HepG2 (cell line): ENCODE measurements at regions not wholly inside any gene's neighbourhood (a gene's known extent, or its start where the extent isn't known, plus 50 kb on each side); places are given as distances from the start of the nearest gene placed in this dataset.

Experiments
- ATAC-seq: fragments of 200-7000 bp; cut with Tn5 transposase; 3 replicates; pipeline ENCODE4 v1.9.1; 2020; ENCODE audit warnings: mild to moderate bottlenecking, moderate library complexity
- BruUV-seq: library from RNA; stranded (reverse); fragments of 400-500 nt; replicated peaks from 2 replicates; lab custom pipeline; 2021; lab: Mats Ljungman, UMichigan
- CTCF ChIA-PET: fragments of 300-600 bp; formaldehyde crosslinking; extraction: SDS; loops from one replicate; lab custom pipeline; 2021; ENCODE audit warnings: low total read pairs, inconsistent platforms, low intra/inter-chr PET ratio; lab: Yijun Ruan, JAX
- POLR2A ChIA-PET: fragments of 350-600 bp; sonication (Branson Sonifier 250); formaldehyde crosslinking; loops from one replicate; lab custom pipeline; 2020; ENCODE audit warnings: antibody characterized with exemption, inconsistent platforms; lab: Yijun Ruan, JAX
- DNase-seq: peaks from one replicate; pipeline ENCODE4 v3.0.0-alpha.2; 2015; ENCODE audit warnings: low spot score
- FAIRE-seq: peaks from 3 replicates; lab custom pipeline; 2011; peaks lifted over from hg19 to GRCh38; lab: Jason Lieb, UNC
- H2AFZ ChIP-seq: one replicate; pipeline ENCODE4 v1.6.1; 2011; ENCODE audit warnings: low read length, inconsistent platforms
- H3K27ac ChIP-seq: fragments of 300-600 bp; 3 replicates; pipeline ENCODE4 v1.8.0; 2011; ENCODE audit warnings: mixed run types, mild to moderate bottlenecking, mixed read lengths, low read length, inconsistent platforms; ENCODE audit not compliant: insufficient read depth; ENCODE audit errors: extremely low read length
- H3K27me3 ChIP-seq, 2 experiments: fragments of 200-600 bp in 1 of 2; 2 replicates in 1 of 2; 3 replicates in 1 of 2; pipeline versions ENCODE4 v1.6.0 to v1.8.0; 2011; ENCODE audit warnings: low read length in 2 of 2, mild to moderate bottlenecking in 2 of 2, moderate library complexity in 2 of 2, inconsistent platforms in 1 of 2; ENCODE audit not compliant: insufficient read depth in 2 of 2, control insufficient read depth in 1 of 2
- H3K36me3 ChIP-seq, 2 experiments: fragments of 200-600 bp in 1 of 2; replicated peaks in 1 of 2; 2 replicates in 1 of 2; 3 replicates in 1 of 2; pipeline versions ENCODE4 v1.5.1 to v1.8.0; 2011; ENCODE audit warnings: low read length in 2 of 2, inconsistent platforms in 1 of 2; ENCODE audit not compliant: insufficient read depth in 2 of 2, control insufficient read depth in 1 of 2
- H3K4me1 ChIP-seq: 2 replicates; pipeline ENCODE4 v1.5.1; 2012; ENCODE audit warnings: low read length, inconsistent platforms; ENCODE audit not compliant: insufficient read depth
- H3K4me2 ChIP-seq: 2 replicates; pipeline ENCODE4 v1.6.0; 2011; ENCODE audit warnings: low read depth, low read length, inconsistent platforms
- H3K4me3 ChIP-seq, 3 experiments: fragments of 200-600 bp in 1 of 3; sonication (generic), shearing (Covaris generic) in 1 of 3; replicated peaks in 1 of 3; 2 replicates each; pipeline ENCODE4 v1.5.1; 2011 to 2016; ENCODE audit warnings: low read length in 3 of 3, inconsistent platforms in 2 of 3, low read depth in 2 of 3, mild to moderate bottlenecking in 2 of 3, control low read depth in 1 of 3, mixed read lengths in 1 of 3; ENCODE audit not compliant: insufficient read depth in 1 of 3
- H3K79me2 ChIP-seq: one replicate; pipeline ENCODE4 v1.6.1; 2011; ENCODE audit warnings: low read length, inconsistent platforms; ENCODE audit not compliant: insufficient read depth
- H3K9ac ChIP-seq: 2 replicates; pipeline ENCODE4 v1.6.0; 2011; ENCODE audit warnings: mild to moderate bottlenecking, low read depth, low read length, inconsistent platforms; ENCODE audit not compliant: insufficient read depth
- H3K9me3 ChIP-seq: 2 replicates; pipeline ENCODE4 v1.5.1; 2012; ENCODE audit warnings: mild to moderate bottlenecking, low read length
- H4K20me1 ChIP-seq: 2 replicates; pipeline ENCODE4 v1.6.0; 2011; ENCODE audit warnings: inconsistent platforms, mild to moderate bottlenecking, low read length, moderate library complexity; ENCODE audit not compliant: insufficient read depth
- EZH2 ChIP-seq: conservative IDR thresholded peaks from 2 replicates; pipeline ENCODE4 v1.6.1; 2012; ENCODE audit warnings: mild to moderate bottlenecking, low read depth, low read length, moderate library complexity
- GTF3A ChIP-seq: sonication (generic); formaldehyde crosslinking; conservative IDR thresholded peaks from 2 replicates; pipeline ENCODE4 v1.4.0; 2020; ENCODE audit warnings: mild to moderate bottlenecking, missing genetic modification reagents
- HHEX ChIP-seq: IDR thresholded peaks from 2 replicates; pipeline ENCODE4 v1.6.1; 2016; ENCODE audit warnings: control low read depth
- SRY ChIP-seq: sonication (generic); formaldehyde crosslinking; IDR thresholded peaks from 2 replicates; pipeline ENCODE4 v1.8.0; 2022; ENCODE audit warnings: mild to moderate bottlenecking, missing genetic modification reagents
- U2AF1 ChIP-seq: fragments of 200-400 bp; formaldehyde crosslinking; optimal IDR thresholded peaks from 2 replicates; pipeline ENCODE3; 2017; ENCODE audit warnings: mild to moderate bottlenecking, low read depth, low read length
- ZNF20 ChIP-seq: sonication (generic); formaldehyde crosslinking; IDR thresholded peaks from 2 replicates; pipeline ENCODE4 v1.4.0; 2020; ENCODE audit warnings: mild to moderate bottlenecking, moderate library complexity, missing genetic modification reagents
- ZNF230 ChIP-seq: sonication (generic); formaldehyde crosslinking; IDR thresholded peaks from 2 replicates; pipeline ENCODE4 v1.4.0; 2020; ENCODE audit warnings: mild to moderate bottlenecking, missing genetic modification reagents
- ZNF326 ChIP-seq: sonication (generic); formaldehyde crosslinking; IDR thresholded peaks from 2 replicates; pipeline ENCODE4 v1.4.0; 2020; ENCODE audit warnings: missing genetic modification reagents, borderline replicate concordance
- ZNF44 ChIP-seq: sonication (generic); formaldehyde crosslinking; IDR thresholded peaks from 2 replicates; pipeline ENCODE4 v1.5.1; 2020; ENCODE audit warnings: mild to moderate bottlenecking, missing genetic modification reagents
- in situ Hi-C: cut with HindIII; loops from 2 replicates; pipeline ENCODE4 v1.10.0; 2017; ENCODE audit warnings: low pct_unique_long_range_greater_than_20kb; ENCODE audit not compliant: extremely low pct_ligation_motif_present
- intact Hi-C: fragments of 100-400 bp; cut with micrococcal nuclease; formaldehyde crosslinking; loops from one replicate; pipeline ENCODE4 v1.10.0; 2022; ENCODE audit not compliant: unreplicated experiment
- TF ChIP-seq, protein P1 (sequence below): sonication (generic); formaldehyde crosslinking; IDR thresholded peaks from 2 replicates; pipeline ENCODE4 v1.5.1; 2020; ENCODE audit warnings: mild to moderate bottlenecking, missing genetic modification reagents, moderate library complexity

GRCh38 chr9:26361010-26361409 lies 531.6 kb downstream of the CAAP1 start (continued):
- no peak for TF ChIP-seq U2AF1
- no peak for TF ChIP-seq HHEX (CRISPR knock-in tag)
- TF ChIP-seq ZNF20 (CRISPR knock-in tag), result no peak
- no peak for TF ChIP-seq GTF3A
- no peak for TF ChIP-seq EZH2

GRCh38 chr9:26358836-26359235 lies 533.8 kb downstream of the CAAP1 start:
- no peak overlapping the region for H3K4me2 ChIP-seq
- H3K9me3 ChIP-seq, result peaks cover 27% of the 10 kb centered on the region
- H3K79me2 ChIP-seq, result no peaks in the 10 kb centered on the region
- no peak overlapping the region for H3K27ac ChIP-seq
- H3K36me3 ChIP-seq, result no peaks in the 10 kb centered on the region
- H3K27me3 ChIP-seq, result no peaks in the 10 kb centered on the region
- no TSS peak for BruUV-seq
- no peak overlapping the region for H3K9ac ChIP-seq
- ChIA-PET CTCF (no interaction called here), POLR2A (no interaction called here)
- DNase-seq (no peak), ATAC-seq (no peak), FAIRE-seq (no peak)
- no peaks in the 10 kb centered on the region for H4K20me1 ChIP-seq
- in situ Hi-C loops, result no loop called here
- no peak overlapping the region for H2AFZ ChIP-seq
- H3K4me1 ChIP-seq, result no peaks in the 10 kb centered on the region
- TF ChIP-seq SRY, result no peak
- TF ChIP-seq ZNF230 (CRISPR knock-in tag), result no peak
- no peak for TF ChIP-seq ZNF326 (CRISPR knock-in tag)
- no peak for TF ChIP-seq ZNF44 (CRISPR knock-in tag)
- TF ChIP-seq, protein P1, sequence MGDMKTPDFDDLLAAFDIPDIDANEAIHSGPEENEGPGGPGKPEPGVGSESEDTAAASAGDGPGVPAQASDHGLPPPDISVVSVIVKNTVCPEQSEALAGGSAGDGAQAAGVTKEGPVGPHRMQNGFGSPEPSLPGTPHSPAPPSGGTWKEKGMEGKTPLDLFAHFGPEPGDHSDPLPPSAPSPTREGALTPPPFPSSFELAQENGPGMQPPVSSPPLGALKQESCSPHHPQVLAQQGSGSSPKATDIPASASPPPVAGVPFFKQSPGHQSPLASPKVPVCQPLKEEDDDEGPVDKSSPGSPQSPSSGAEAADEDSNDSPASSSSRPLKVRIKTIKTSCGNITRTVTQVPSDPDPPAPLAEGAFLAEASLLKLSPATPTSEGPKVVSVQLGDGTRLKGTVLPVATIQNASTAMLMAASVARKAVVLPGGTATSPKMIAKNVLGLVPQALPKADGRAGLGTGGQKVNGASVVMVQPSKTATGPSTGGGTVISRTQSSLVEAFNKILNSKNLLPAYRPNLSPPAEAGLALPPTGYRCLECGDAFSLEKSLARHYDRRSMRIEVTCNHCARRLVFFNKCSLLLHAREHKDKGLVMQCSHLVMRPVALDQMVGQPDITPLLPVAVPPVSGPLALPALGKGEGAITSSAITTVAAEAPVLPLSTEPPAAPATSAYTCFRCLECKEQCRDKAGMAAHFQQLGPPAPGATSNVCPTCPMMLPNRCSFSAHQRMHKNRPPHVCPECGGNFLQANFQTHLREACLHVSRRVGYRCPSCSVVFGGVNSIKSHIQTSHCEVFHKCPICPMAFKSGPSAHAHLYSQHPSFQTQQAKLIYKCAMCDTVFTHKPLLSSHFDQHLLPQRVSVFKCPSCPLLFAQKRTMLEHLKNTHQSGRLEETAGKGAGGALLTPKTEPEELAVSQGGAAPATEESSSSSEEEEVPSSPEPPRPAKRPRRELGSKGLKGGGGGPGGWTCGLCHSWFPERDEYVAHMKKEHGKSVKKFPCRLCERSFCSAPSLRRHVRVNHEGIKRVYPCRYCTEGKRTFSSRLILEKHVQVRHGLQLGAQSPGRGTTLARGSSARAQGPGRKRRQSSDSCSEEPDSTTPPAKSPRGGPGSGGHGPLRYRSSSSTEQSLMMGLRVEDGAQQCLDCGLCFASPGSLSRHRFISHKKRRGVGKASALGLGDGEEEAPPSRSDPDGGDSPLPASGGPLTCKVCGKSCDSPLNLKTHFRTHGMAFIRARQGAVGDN (CRISPR knock-in tag), result no peak
- TF ChIP-seq, all 625 proteins: peak for 0
- intact Hi-C loops, result no loop called here
- no peak overlapping the region for H3K4me3 ChIP-seq
